NB4 (cell line): ENCODE measurements at regions not wholly inside any gene's neighbourhood (a gene's known extent, or its start where the extent isn't known, plus 50 kb on each side); places are given as distances from the start of the nearest gene placed in this dataset.

ENCODE experiments used
- DNase-seq: peaks from one replicate; pipeline ENCODE4 v3.0.0; 2010; ENCODE audit warnings: low read depth
- H3K4me3 ChIP-seq: one replicate; pipeline ENCODE4 v1.5.1; 2011; ENCODE audit warnings: mild to moderate bottlenecking, low read depth, low read length, moderate library complexity
- MAX ChIP-seq: IDR thresholded peaks from 2 replicates; pipeline ENCODE4 v1.6.1; 2011; ENCODE audit warnings: low read depth, low read length
- MYC ChIP-seq: IDR thresholded peaks from 2 replicates; pipeline ENCODE4 v1.6.1; 2011; ENCODE audit warnings: low read depth, low read length
- POLR2A ChIP-seq: IDR thresholded peaks from 2 replicates; pipeline ENCODE4 v1.6.1; 2011; ENCODE audit warnings: mild to moderate bottlenecking; ENCODE audit not compliant: insufficient read length; ENCODE audit errors: extremely low read depth
- TF ChIP-seq, protein P1 (sequence below): IDR thresholded peaks from one replicate; pipeline ENCODE4 v1.5.1; 2012; ENCODE audit warnings: low read depth, low read length

DNA sequence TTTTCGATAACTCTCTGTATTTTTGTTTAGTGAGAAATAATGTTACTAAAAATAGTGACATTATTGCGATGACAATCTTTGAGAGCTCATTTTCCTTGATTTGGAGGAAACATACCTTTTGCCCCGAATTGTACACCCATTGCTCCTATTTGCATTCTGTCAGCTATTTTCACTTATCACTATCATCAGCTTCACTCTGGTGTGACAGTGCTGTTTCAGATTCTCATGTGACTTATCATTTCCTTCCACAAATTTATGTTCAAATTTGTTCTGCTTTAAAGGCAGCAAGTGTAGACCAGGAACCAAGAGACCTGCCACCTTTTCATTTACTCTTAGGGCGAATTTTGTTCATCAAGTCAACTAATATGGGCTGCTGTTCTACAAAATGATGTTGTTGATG, 179.4 kb downstream of the RBM46 start:
- DNase-seq, result no peak
- no peak overlapping the region for H3K4me3 ChIP-seq
- TF ChIP-seq MAX, result no peak
- no peak for TF ChIP-seq MYC
- TF ChIP-seq, protein P1, sequence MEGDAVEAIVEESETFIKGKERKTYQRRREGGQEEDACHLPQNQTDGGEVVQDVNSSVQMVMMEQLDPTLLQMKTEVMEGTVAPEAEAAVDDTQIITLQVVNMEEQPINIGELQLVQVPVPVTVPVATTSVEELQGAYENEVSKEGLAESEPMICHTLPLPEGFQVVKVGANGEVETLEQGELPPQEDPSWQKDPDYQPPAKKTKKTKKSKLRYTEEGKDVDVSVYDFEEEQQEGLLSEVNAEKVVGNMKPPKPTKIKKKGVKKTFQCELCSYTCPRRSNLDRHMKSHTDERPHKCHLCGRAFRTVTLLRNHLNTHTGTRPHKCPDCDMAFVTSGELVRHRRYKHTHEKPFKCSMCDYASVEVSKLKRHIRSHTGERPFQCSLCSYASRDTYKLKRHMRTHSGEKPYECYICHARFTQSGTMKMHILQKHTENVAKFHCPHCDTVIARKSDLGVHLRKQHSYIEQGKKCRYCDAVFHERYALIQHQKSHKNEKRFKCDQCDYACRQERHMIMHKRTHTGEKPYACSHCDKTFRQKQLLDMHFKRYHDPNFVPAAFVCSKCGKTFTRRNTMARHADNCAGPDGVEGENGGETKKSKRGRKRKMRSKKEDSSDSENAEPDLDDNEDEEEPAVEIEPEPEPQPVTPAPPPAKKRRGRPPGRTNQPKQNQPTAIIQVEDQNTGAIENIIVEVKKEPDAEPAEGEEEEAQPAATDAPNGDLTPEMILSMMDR, result no peak
- TF ChIP-seq POLR2A, result no peak

DNA sequence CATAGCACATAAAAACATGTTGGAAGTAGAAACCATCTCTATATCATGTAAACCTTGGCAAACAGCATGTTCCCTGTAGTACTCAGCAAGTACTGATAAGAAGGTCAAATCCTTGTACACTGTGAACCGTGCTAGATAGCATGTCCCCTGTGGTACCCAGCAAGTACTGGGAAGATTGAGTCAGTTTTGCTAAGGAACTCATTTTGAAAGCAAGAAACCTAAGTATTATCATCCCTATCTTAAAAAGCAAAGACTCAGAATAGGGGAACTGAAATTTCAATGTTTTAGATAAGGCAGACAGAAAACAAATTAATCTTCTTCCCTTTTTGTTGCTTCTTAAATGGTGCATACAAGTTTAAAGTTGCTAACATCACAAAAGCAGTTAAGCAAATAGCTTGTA, 180.2 kb downstream of the RBM46 start:
- DNase-seq, result no peak
- H3K4me3 ChIP-seq, result no peak overlapping the region
- no peak for TF ChIP-seq POLR2A
- no peak for TF ChIP-seq MAX
- no peak for TF ChIP-seq MYC
- TF ChIP-seq, protein P1, result no peak

- TF ChIP-seq POLR2A (no peak), MAX (no peak)
- no peak for DNase-seq
- H3K4me3 ChIP-seq, result no peak overlapping the region
Observed at GRCh38 chr4:154973244-154974035, 192.4 kb downstream of the RBM46 start.

DNA sequence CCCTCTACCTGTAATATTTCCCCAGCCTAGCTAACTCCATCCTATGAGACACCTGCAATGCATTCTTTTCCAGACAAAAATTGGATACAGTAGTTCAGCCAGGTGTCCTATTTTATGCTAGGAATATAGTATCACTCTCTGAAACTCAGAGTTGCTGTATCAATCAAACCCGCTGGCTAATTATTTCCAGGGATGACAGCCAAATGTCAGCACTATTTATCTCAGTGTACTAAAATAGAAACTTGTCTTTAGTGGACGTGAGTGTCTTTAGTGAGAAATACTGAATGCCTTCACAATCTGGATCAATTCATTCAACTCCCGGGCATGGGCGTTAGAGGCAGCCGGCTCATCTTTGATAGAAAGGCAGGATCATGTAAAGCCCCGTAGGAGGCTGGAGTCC, 196.2 kb downstream of the RBM46 start:
- no peak overlapping the region for H3K4me3 ChIP-seq
- TF ChIP-seq, protein P1, result no peak
- TF ChIP-seq POLR2A (no peak), MYC (no peak), MAX (no peak)
- DNase-seq, result no peak

GRCh38 chr4:154982187-154983047, 201.3 kb downstream of the RBM46 start:
- DNase-seq, result peak; percentile 48
- TF ChIP-seq, protein P1, result peak; percentile 60
- TF ChIP-seq MYC, result no peak
- H3K4me3 ChIP-seq, result no peak overlapping the region

DNA sequence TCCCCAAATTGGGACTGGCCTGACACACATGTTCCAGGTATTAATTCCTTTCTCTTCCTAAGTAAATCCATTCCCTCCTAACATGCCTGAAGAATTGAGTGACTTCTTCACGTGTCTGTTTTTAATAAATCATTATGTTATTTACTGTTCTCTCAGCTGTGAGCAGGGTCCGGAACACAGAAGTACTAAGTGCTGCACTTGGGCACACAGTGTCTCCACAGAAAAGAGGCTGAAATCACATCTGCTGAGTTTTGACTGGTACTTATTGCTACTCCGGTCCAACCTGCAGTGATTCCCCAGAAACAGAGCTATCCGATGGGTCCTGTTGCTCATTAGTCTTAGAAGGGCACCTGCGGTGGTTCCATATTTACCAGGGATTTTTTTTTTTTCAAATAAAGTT, 202.6 kb downstream of the RBM46 start:
- TF ChIP-seq MYC (no peak), MAX (no peak), POLR2A (no peak)
- TF ChIP-seq, protein P1, result no peak
- H3K4me3 ChIP-seq, result no peak overlapping the region
- DNase-seq, result no peak
